ENCODE measurements at regions not wholly inside any gene's neighbourhood (a gene's known extent, or its start where the extent isn't known, plus 50 kb on each side); places are given as distances from the start of the nearest gene placed in this dataset.

DNA sequence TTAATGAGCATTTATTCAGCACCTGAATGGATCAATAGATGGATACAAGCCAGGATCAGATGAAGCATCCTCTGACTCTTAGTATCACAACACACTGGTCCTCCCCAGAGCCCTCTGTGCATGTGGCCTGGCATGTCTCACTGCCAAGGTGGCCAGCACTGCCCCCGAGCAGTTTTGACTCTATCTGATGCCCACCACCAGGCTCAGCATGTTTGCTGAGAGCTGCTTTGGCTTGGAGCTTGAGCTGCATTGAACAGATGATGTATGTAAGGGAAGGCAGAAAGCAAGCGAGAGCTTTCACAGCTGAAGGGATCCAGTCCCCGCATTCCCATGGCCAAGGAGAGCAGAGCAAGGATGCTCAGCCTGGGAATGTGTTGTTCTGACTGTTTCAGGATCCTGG is 320.3 kb downstream of the BUD13 start:
- H3K27ac ChIP-seq: no peak overlapping the region
- TF ChIP-seq, protein P1, sequence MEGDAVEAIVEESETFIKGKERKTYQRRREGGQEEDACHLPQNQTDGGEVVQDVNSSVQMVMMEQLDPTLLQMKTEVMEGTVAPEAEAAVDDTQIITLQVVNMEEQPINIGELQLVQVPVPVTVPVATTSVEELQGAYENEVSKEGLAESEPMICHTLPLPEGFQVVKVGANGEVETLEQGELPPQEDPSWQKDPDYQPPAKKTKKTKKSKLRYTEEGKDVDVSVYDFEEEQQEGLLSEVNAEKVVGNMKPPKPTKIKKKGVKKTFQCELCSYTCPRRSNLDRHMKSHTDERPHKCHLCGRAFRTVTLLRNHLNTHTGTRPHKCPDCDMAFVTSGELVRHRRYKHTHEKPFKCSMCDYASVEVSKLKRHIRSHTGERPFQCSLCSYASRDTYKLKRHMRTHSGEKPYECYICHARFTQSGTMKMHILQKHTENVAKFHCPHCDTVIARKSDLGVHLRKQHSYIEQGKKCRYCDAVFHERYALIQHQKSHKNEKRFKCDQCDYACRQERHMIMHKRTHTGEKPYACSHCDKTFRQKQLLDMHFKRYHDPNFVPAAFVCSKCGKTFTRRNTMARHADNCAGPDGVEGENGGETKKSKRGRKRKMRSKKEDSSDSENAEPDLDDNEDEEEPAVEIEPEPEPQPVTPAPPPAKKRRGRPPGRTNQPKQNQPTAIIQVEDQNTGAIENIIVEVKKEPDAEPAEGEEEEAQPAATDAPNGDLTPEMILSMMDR (IDR thresholded peaks at IDR 0.05): no peak
- TF ChIP-seq ZFX (IDR thresholded peaks at IDR 0.05; ENCODE audit: borderline replicate concordance): no peak

DNA sequence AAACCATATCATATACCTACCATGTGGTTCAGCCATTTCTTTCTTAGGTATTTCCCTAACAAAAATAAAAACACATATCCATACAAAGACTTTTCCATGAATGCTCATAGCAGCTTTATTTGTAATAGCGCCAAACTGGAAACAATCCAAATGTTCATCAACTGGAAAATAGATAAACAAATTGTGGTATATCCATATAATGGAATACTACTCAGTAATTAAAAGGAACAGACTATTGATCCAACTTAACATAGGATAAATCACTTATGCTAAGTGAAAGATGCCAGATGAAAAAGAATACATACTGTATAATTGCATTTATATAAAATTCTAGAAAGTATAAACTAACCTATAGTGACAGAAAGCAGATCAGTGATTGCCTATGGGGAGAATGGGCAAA is 323.3 kb downstream of the BUD13 start:
- no peak overlapping the region for H3K27ac ChIP-seq
- TF ChIP-seq ZFX (IDR thresholded peaks at IDR 0.05; ENCODE audit: borderline replicate concordance): no peak
- TF ChIP-seq, protein P1 (IDR thresholded peaks at IDR 0.05): no peak

DNA sequence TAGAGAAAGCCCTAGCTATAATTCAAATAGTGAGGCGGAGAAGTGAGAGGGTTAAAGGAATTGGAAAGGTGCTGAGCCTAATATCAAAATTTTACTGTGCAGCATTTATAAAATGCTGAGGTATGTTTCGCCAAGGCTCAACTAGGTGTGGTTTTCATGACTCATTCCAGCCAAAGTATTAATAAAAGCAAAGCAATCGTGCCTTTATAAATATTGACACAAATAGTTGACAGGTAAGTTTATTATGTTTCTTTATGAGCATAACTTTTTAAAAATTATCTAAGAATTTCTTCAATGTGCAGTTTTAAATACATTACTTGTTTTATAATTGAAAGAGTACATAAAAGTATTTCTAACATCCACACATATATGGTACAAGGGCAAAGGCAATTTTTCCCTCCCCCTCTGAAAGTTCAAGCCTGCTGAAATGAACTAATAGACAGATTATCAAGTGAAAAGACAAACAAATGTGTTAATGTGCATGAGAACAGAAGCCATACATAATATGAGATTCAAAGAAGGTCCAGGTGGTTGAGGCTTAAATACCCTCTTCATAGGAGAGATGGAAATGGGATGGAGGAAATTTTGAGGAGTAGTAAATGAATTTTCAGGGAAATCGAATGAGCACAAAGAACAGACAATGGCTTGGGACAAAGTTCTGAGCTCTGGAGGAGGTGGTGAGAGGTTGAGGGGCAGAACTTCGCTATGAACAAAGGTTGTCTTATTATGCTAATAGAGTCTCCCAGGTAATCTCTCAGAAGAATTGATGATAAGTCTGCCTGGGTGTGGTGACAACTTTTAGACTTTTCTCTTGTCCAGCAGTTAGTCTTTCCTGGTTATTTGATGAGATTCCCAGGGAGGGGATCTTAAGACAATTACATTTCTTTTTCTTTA is 326.5 kb downstream of the BUD13 start:
- TF ChIP-seq, protein P1 (IDR thresholded peaks at IDR 0.05): no peak
- no peak for TF ChIP-seq ZFX (IDR thresholded peaks at IDR 0.05; ENCODE audit: borderline replicate concordance)
- H3K27ac ChIP-seq: no peak overlapping the region

DNA sequence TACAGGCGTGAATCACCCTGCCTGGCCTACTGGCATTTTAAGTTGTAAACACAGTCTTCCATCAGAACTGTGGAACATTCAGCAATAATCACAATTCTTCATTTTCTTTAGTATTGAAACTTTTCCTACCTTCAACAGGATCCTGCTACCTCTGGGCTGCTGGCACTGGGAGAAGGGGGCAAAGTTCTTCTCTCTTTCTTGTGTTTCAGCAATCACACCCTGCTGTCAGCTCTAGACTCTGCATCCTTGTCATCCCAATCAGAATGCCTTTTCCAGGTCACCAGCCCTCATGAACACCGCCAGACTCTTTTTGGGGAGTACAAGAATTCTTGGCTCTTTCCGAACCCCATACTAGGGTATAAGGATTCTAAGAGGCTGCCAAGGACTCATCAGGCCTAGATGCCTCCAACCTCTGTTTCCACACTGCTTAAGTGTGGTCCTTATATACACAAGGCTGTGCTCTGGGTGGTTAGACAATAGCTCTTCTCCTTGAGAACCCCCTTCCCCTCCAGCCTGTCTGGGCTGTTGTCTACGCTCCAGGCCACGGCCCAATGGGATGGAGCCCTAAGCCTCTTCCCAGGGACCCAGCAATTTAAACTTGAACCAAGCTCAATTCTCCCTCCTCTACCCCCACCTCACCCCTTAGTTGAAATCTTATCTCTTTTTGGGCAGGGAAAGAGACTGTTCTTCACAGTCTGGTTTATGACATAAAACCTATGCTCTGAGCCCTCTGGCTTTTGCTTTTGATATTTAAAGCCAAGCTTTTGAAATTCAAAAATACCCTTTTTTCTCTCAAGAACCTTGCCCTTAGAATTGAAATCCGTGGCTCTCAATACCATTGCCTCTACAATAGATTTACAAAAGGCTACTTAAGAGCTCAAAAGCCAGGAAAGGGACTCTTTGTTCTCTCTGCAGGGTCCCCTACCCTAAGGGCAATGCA is 327.4 kb downstream of the BUD13 start:
- no peak overlapping the region for H3K27ac ChIP-seq
- TF ChIP-seq, protein P1 (IDR thresholded peaks at IDR 0.05): no peak
- TF ChIP-seq ZFX (IDR thresholded peaks at IDR 0.05; ENCODE audit: borderline replicate concordance): no peak

DNA sequence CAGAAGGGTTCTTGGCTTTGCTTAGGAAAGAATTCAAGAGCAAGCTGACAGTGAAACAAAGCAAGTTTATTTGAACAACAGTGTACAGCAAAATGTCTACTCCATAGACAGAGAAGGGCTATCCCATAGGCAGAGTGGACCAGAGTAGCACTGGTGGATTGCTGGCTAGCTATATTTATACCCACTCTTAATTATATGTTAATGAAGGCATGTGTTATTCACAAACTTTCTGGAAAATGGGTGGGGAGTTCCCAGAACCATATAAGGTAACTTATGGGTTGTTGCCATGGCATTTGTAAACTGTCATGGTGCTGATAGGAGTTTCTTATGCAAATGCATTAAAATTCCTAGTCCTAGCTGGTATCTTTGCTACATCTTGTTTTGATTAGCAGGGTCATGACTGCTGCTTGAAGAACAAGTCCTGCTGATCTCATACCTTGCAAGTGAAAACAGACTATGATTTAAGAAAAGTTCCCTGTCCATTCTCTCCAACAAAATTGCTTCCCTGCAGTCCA is 330.5 kb downstream of the BUD13 start:
- H3K27ac ChIP-seq: no peak overlapping the region
- TF ChIP-seq, protein P1 (IDR thresholded peaks at IDR 0.05): no peak
- TF ChIP-seq ZFX (IDR thresholded peaks at IDR 0.05; ENCODE audit: borderline replicate concordance): no peak

DNA sequence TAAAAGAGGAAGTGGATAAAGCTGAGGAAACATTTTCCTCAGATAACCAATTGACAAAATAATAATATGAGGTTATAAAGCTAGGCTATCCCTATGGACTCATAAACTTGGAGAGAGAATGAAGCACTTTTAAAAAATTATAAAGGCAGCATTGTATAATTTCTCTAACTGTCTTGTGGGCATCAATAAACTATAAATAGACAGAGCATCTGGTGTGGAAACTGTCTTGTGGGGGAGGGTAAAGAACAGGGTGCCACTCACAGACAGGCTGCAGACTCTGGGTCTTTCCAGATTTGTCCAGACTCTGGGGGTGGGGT is 333.5 kb downstream of the BUD13 start:
- H3K27ac ChIP-seq: no peak overlapping the region
- TF ChIP-seq, protein P1 (IDR thresholded peaks at IDR 0.05): no peak
- TF ChIP-seq ZFX (IDR thresholded peaks at IDR 0.05; ENCODE audit: borderline replicate concordance): no peak

Measured in 22Rv1 (cell line).